ENCODE measurements at regions not wholly inside any gene's neighbourhood (a gene's known extent, or its start where the extent isn't known, plus 50 kb on each side); places are given as distances from the start of the nearest gene placed in this dataset.

DNA sequence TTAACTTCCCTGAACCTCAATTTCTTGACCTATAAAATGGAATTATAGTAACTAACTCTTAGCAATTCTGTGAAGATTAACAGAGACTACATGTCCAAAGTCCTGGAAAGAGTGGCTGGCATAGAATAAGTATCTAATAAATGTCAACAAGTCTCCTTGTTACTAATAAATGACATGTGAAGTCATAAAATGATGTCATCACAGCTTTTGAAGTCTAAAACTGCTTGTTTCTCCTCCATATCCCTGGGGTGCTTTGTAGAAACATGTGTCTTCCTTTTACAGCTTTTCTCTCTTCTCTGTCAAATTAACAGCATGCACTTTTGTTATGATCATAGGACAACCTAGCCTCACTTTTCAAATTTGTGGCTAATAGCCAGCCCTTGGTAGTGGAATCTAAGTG, 510.2 kb downstream of the NTRK3 start:
- no peak for TF ChIP-seq MAFK (IDR thresholded peaks at IDR 0.05; ENCODE audit: low read depth, low read length)
- TF ChIP-seq CTCF (IDR thresholded peaks at IDR 0.05; ENCODE audit: control extremely low read depth in 1 of 3, insufficient read depth in 1 of 3, low read depth in 1 of 3, low read length in 3 of 3): no peak
- no peak for TF ChIP-seq SP1 (IDR thresholded peaks at IDR 0.05; ENCODE audit: low read depth, low read length)
- TF ChIP-seq GTF2F1 (IDR thresholded peaks at IDR 0.05; ENCODE audit: borderline replicate concordance, low read depth, low read length): no peak
- no peak for TF ChIP-seq CEBPB (IDR thresholded peaks at IDR 0.05; ENCODE audit: low read depth, low read length)
- no peak for TF ChIP-seq JUND (IDR thresholded peaks at IDR 0.05; ENCODE audit: low read length)
